ENCODE measurements at regions not wholly inside any gene's neighbourhood (a gene's known extent, or its start where the extent isn't known, plus 50 kb on each side); places are given as distances from the start of the nearest gene placed in this dataset.

- H3K36me3 ChIP-seq (replicated peaks in 1 of 2; ENCODE audit: control insufficient read depth in 1 of 2, insufficient read depth in 2 of 2, low read length in 2 of 2), result no peaks in the 10 kb centered on the region
- intact Hi-C loops (cut with micrococcal nuclease), result no loop called here
- H3K4me2 ChIP-seq (replicated peaks; ENCODE audit: extremely low read depth, low read length, poor library complexity, severe bottlenecking), result no peak overlapping the region
- H3K9ac ChIP-seq (ENCODE audit: insufficient read depth, low read length, poor library complexity, severe bottlenecking), result no peak overlapping the region
- Mint-ChIP-seq H3K9me3 (peaks cover 0 to 2% (median under 1%) of the 10 kb centered on the region in 7 donors), H3K36me3 (no peaks in the 10 kb centered on the region), H3K27me3 (ENCODE audit: low read depth in 3 of 3) (no peaks in the 10 kb centered on the region), H3K4me3 (no peak overlapping the region), H3K4me1 (no peaks in the 10 kb centered on the region), H3K27ac (no peak overlapping the region)
- no peaks in the 10 kb centered on the region for H3K9me3 ChIP-seq (replicated peaks in 1 of 2; ENCODE audit: control insufficient read depth in 1 of 2, insufficient read depth in 1 of 2, low read length in 2 of 2)
- H3K79me2 ChIP-seq (ENCODE audit: insufficient read depth, low read length), result no peaks in the 10 kb centered on the region
- 80% methylated on average over 1 of the region's 2 CpGs for WGBS (ENCODE audit: insufficient coverage)
- no peaks in the 10 kb centered on the region for H3K27me3 ChIP-seq (ENCODE audit: control insufficient read depth in 2 of 2, insufficient read depth in 2 of 2, low read length in 2 of 2)
- DNase-seq, result no peak
- H4K20me1 ChIP-seq (ENCODE audit: insufficient read depth, low read length), result no peaks in the 10 kb centered on the region
- no peak overlapping the region for H3K4me3 ChIP-seq (replicated peaks in 1 of 3; ENCODE audit: low read depth in 2 of 3, low read length in 3 of 3)
- no peak for TF ChIP-seq CTCF (IDR thresholded peaks at IDR 0.05)
- no peak overlapping the region for H3K27ac ChIP-seq (ENCODE audit: low read depth in 1 of 2, low read length in 2 of 2)
- no peaks in the 10 kb centered on the region for H3K4me1 ChIP-seq (ENCODE audit: control insufficient read depth in 1 of 2, insufficient read depth in 2 of 2, low read length in 2 of 2)
- H2AFZ ChIP-seq (ENCODE audit: insufficient read depth, low read depth, low read length, poor library complexity, severe bottlenecking), result no peak overlapping the region
These were observed 503.5 kb upstream of the PITX2 start for GRCh38 chr4:111126340-111126739.

GRCh38 chr4:111127841-111128240 lies 505.0 kb upstream of the PITX2 start:
- Mint-ChIP-seq H3K9me3 (peaks cover 0 to 3% (median 1%) of the 10 kb centered on the region in 7 donors), H3K4me1 (no peaks in the 10 kb centered on the region), H3K36me3 (no peaks in the 10 kb centered on the region), H3K4me3 (no peak overlapping the region), H3K27me3 (ENCODE audit: low read depth in 3 of 3) (no peaks in the 10 kb centered on the region), H3K27ac (no peak overlapping the region)
- WGBS (ENCODE audit: insufficient coverage), result 89% methylated on average over 3 of the region's 5 CpGs
- Histone ChIP-seq H3K27me3 (ENCODE audit: control insufficient read depth in 2 of 2, insufficient read depth in 2 of 2, low read length in 2 of 2) (no peaks in the 10 kb centered on the region), H3K4me1 (ENCODE audit: control insufficient read depth in 1 of 2, insufficient read depth in 2 of 2, low read length in 2 of 2) (no peaks in the 10 kb centered on the region), H3K9ac (ENCODE audit: insufficient read depth, low read length, poor library complexity, severe bottlenecking) (no peak overlapping the region), H4K20me1 (ENCODE audit: insufficient read depth, low read length) (no peaks in the 10 kb centered on the region), H3K36me3 (replicated peaks in 1 of 2; ENCODE audit: control insufficient read depth in 1 of 2, insufficient read depth in 2 of 2, low read length in 2 of 2) (no peaks in the 10 kb centered on the region), H2AFZ (ENCODE audit: insufficient read depth, low read depth, low read length, poor library complexity, severe bottlenecking) (no peak overlapping the region), H3K4me2 (replicated peaks; ENCODE audit: extremely low read depth, low read length, poor library complexity, severe bottlenecking) (no peak overlapping the region), H3K27ac (ENCODE audit: low read depth in 1 of 2, low read length in 2 of 2) (no peak overlapping the region), H3K4me3 (replicated peaks in 1 of 3; ENCODE audit: low read depth in 2 of 3, low read length in 3 of 3) (no peak overlapping the region), H3K79me2 (ENCODE audit: insufficient read depth, low read length) (no peaks in the 10 kb centered on the region), H3K9me3 (replicated peaks in 1 of 2; ENCODE audit: control insufficient read depth in 1 of 2, insufficient read depth in 1 of 2, low read length in 2 of 2) (no peaks in the 10 kb centered on the region)
- TF ChIP-seq CTCF (IDR thresholded peaks at IDR 0.05), result no peak
- intact Hi-C loops (cut with micrococcal nuclease), result no loop called here
- DNase-seq, result no peak

All from CD14-positive monocyte (primary cell).